Adrenal gland (tissue), 5 donors: ENCODE measurements at regions not wholly inside any gene's neighbourhood (a gene's known extent, or its start where the extent isn't known, plus 50 kb on each side); places are given as distances from the start of the nearest gene placed in this dataset.
"Not testable (repeated sequence)": the region's sequence is repeated elsewhere in the genome, so short reads cannot be mapped to it uniquely, and the experiment has no call there.

Source experiments
- POLR2A ChIP-seq, 2 donors: fragments of 450-650 bp; IDR thresholded peaks; one replicate each; pipeline ENCODE4 v1.6.1; 2017; ENCODE audit warnings: antibody characterized with exemption in 2 of 2, mild to moderate bottlenecking in 2 of 2, moderate library complexity in 1 of 2
- TF ChIP-seq, protein P1 (sequence below), 6 experiments: fragments of 450-650 bp in 4 of 6; fragments of 200-600 bp in 2 of 6; sonication (generic) in 1 of 6; IDR thresholded peaks; 1 replicate in 5 of 6; 2 replicates in 1 of 6; pipeline versions ENCODE4 v1.5.1 to v1.8.0; 2016 to 2021; ENCODE audit warnings: antibody characterized with exemption in 6 of 6, mild to moderate bottlenecking in 2 of 6, moderate library complexity in 1 of 6
- donor health status: DM: no; HTN: no; CAD: no.

DNA sequence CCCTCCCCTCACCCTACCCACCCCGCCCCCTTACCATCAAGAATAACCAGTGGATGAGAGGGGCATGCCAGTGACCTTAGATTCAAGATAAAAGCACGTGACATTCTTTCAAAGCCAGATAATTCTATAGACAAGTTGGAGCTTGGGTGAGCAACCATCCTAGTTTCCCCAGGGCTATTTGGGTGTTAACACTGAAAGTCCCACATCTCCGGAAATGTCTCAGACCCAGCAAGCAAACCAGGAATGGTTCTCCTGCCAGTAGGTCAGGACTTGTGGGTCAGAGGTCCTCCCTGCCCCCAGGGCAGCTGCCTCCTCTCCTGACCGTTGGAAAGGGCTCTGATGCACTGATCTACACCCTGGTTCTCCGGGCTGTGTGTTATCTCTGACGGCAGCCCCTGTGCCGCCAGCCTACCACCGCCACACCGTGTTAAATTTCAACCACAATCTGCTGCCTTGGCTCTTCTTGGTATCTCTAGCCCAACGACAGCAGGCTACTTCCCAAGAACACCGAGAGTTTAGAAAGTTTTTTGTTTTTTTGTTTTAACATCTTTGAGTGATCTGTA lies 287.0 kb downstream of the BCL2L11 start:
- TF ChIP-seq, protein P1, sequence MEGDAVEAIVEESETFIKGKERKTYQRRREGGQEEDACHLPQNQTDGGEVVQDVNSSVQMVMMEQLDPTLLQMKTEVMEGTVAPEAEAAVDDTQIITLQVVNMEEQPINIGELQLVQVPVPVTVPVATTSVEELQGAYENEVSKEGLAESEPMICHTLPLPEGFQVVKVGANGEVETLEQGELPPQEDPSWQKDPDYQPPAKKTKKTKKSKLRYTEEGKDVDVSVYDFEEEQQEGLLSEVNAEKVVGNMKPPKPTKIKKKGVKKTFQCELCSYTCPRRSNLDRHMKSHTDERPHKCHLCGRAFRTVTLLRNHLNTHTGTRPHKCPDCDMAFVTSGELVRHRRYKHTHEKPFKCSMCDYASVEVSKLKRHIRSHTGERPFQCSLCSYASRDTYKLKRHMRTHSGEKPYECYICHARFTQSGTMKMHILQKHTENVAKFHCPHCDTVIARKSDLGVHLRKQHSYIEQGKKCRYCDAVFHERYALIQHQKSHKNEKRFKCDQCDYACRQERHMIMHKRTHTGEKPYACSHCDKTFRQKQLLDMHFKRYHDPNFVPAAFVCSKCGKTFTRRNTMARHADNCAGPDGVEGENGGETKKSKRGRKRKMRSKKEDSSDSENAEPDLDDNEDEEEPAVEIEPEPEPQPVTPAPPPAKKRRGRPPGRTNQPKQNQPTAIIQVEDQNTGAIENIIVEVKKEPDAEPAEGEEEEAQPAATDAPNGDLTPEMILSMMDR (IDR thresholded peaks at IDR 0.05), result not testable (repeated sequence)
- TF ChIP-seq POLR2A (IDR thresholded peaks at IDR 0.05), result not testable (repeated sequence)
